ENCODE measurements at regions not wholly inside any gene's neighbourhood (a gene's known extent, or its start where the extent isn't known, plus 50 kb on each side); places are given as distances from the start of the nearest gene placed in this dataset.

DNA sequence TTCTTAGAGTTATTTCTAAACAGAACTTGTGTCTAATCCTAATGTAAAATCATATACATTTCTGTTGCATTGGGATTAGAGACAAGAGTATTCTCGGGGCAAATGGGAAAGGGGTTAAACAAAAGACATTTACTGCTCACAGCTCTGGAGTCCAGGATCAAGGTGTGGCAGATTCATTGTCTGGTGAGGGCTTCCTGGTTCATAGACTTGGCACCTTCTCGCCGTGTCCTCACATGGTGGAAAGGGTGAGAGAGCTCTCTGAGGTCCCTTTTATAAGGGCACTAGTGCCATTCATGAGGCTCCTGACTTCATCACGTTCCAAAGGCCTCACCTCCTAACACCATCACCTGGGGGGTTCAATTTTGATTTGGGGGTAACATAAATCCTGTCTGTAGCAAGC lies 90.3 kb upstream of the PRKX start:
- dilution Hi-C loops (cut with HindIII; ENCODE audit: low sequenced_read_pairs, unreplicated experiment) (no loop called here), intact Hi-C loops (cut with micrococcal nuclease) (no loop called here), in situ Hi-C loops (cut with MboI; ENCODE audit: low sequenced_read_pairs) (loop anchor here (10.0 kb wide), 1 partner anchor 149 kb away; no protein-coding TSS in a partner anchor)
- Histone ChIP-seq H3K9ac (ENCODE audit: low read depth, low read length) (no peak overlapping the region), H4K8ac (ENCODE audit: low read depth in 2 of 2, low read length in 2 of 2) (no peak overlapping the region), H3K18ac (ENCODE audit: low read depth, low read length) (no peak overlapping the region), H3K9me3 (ENCODE audit: control insufficient read depth, insufficient read depth, low read length) (no peaks in the 10 kb centered on the region), H2BK20ac (ENCODE audit: low read depth, low read length) (no peak overlapping the region), H3K4ac (ENCODE audit: low read depth, low read length) (no peak overlapping the region), H3K4me2 (ENCODE audit: low read depth, low read length) (no peak overlapping the region), H3K4me1 (ENCODE audit: control insufficient read depth, insufficient read depth, low read length) (no peaks in the 10 kb centered on the region), H2AK9ac (replicated peaks; ENCODE audit: low read depth, low read length, poor library complexity) (no peak overlapping the region), H4K91ac (ENCODE audit: insufficient read depth, low read depth, low read length) (no peak overlapping the region), H3K56ac (ENCODE audit: extremely low read depth, insufficient read depth, low read length) (no peak overlapping the region), H3K79me1 (ENCODE audit: low read depth in 1 of 2, low read length in 2 of 2) (no peaks in the 10 kb centered on the region), H3K23ac (ENCODE audit: low read depth, low read length) (no peak overlapping the region), H3K36me3 (ENCODE audit: control insufficient read depth, insufficient read depth, low read length) (no peaks in the 10 kb centered on the region), H2AK5ac (ENCODE audit: low read depth, low read length) (no peak overlapping the region), H4K5ac (ENCODE audit: low read depth, low read length) (no peak overlapping the region), H2BK15ac (ENCODE audit: low read depth, low read length) (no peak overlapping the region), H4K20me1 (ENCODE audit: insufficient read depth, low read length) (no peaks in the 10 kb centered on the region), H3K27me3 (ENCODE audit: control insufficient read depth, insufficient read depth, low read length) (peaks cover 15% of the 10 kb centered on the region), H2BK120ac (ENCODE audit: low read depth, low read length) (no peak overlapping the region), H3K14ac (replicated peaks; ENCODE audit: low read depth, low read length) (no peak overlapping the region), H3K27ac (ENCODE audit: insufficient read depth, low read length) (no peak overlapping the region), H3K9me1 (ENCODE audit: insufficient read depth, low read length) (no peaks in the 10 kb centered on the region), H3K4me3 (ENCODE audit: insufficient read depth, low read depth, low read length) (no peak overlapping the region), H2AFZ (replicated peaks; ENCODE audit: low read length, poor library complexity) (no peak overlapping the region), H2BK5ac (ENCODE audit: low read depth, low read length, poor library complexity, severe bottlenecking) (no peak overlapping the region)
- no peak for TF ChIP-seq CHD1 (IDR thresholded peaks at IDR 0.05; ENCODE audit: low read depth, low read length)
- TF ChIP-seq MAFK (IDR thresholded peaks at IDR 0.05; ENCODE audit: low read depth, low read length): no peak
- TF ChIP-seq NFE2L2 (IDR thresholded peaks at IDR 0.05; ENCODE audit: low read depth, low read length): no peak
- no peak for TF ChIP-seq POLR2A (IDR thresholded peaks at IDR 0.05; ENCODE audit: low read depth, low read length)
- TF ChIP-seq RAD21 (IDR thresholded peaks at IDR 0.05; ENCODE audit: low read length): no peak
- no peak for TF ChIP-seq SMC3 (IDR thresholded peaks at IDR 0.05; ENCODE audit: low read depth, low read length)
- TF ChIP-seq, protein P1, sequence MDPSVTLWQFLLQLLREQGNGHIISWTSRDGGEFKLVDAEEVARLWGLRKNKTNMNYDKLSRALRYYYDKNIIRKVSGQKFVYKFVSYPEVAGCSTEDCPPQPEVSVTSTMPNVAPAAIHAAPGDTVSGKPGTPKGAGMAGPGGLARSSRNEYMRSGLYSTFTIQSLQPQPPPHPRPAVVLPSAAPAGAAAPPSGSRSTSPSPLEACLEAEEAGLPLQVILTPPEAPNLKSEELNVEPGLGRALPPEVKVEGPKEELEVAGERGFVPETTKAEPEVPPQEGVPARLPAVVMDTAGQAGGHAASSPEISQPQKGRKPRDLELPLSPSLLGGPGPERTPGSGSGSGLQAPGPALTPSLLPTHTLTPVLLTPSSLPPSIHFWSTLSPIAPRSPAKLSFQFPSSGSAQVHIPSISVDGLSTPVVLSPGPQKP (IDR thresholded peaks at IDR 0.05; ENCODE audit: borderline replicate concordance, low read depth, low read length): no peak
- TF ChIP-seq FOS (IDR thresholded peaks at IDR 0.05; ENCODE audit: low read depth, low read length): no peak
- TF ChIP-seq BHLHE40 (IDR thresholded peaks at IDR 0.05; ENCODE audit: low read depth, low read length): no peak
- TF ChIP-seq CEBPB (IDR thresholded peaks at IDR 0.05; ENCODE audit: low read depth, low read length): no peak
- no peak for TF ChIP-seq RFX5 (IDR thresholded peaks at IDR 0.05; ENCODE audit: low read depth, low read length)
- TF ChIP-seq, protein P2, sequence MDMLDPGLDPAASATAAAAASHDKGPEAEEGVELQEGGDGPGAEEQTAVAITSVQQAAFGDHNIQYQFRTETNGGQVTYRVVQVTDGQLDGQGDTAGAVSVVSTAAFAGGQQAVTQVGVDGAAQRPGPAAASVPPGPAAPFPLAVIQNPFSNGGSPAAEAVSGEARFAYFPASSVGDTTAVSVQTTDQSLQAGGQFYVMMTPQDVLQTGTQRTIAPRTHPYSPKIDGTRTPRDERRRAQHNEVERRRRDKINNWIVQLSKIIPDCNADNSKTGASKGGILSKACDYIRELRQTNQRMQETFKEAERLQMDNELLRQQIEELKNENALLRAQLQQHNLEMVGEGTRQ (IDR thresholded peaks at IDR 0.05; ENCODE audit: low read depth, low read length): no peak
- no peak for DNase-seq
- no CpG with 5 or more reads among the region's 4 CpGs for WGBS, 2 experiments (ENCODE audit: extremely low coverage in 2 of 2, insufficient read length in 1 of 2)
- POLR2A ChIA-PET (ENCODE audit: unreplicated experiment): no interaction called here
- BruUV-seq (replicated peaks): no TSS peak
- CTCF ChIA-PET: no interaction called here
- no peak for ATAC-seq (ENCODE audit: low read depth)

Measured in IMR-90 (cell line).